HG03159 (cell line): ENCODE measurements at regions not wholly inside any gene's neighbourhood (a gene's known extent, or its start where the extent isn't known, plus 50 kb on each side); places are given as distances from the start of the nearest gene placed in this dataset.

Source experiments
- ATAC-seq: cut with Tn5 transposase; IDR thresholded peaks from one replicate; pipeline ENCODE4 v1.9.1; 2021; ENCODE audit warnings: mild to moderate bottlenecking, moderate library complexity; ENCODE audit not compliant: unreplicated experiment

DNA sequence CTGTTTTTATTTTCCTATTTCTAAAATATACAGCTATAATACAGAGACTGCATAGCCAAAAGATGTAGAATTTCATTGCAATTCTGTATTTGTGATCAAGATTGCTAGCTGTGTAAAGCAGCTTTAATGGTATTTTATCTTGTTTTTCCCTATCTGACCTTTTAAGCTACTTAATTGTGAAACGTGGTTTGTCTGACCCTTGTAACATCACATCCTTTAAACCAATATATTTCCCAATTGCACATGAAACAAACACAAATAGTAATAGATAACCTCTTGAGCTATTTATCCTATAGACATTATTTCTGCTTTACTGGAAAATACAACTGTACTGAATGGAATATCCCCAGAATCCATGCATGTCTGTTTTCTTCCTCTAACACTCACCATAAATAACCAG, 112.2 kb upstream of the PLPPR4 start:
- no peak for ATAC-seq

DNA sequence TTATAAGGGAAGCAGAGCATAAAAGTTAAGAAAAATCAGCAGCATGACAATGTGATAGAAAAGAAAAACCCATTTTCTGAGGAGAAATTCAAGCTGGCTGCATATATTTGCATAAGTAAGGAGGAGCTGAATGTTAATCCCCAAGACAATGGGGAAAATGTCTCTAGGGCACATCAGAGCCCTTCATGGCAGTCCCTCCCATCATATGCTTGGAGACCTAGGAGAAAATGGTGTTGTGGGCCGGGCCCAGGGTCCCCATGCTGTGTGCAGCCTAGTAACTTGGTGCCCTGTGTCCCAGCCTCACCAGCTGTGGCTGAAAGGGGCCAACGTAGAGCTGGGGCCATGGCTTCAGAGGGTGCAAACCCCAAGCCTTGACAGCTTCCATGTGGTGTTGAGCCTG, 100.6 kb upstream of the PLPPR4 start:
- no peak for ATAC-seq

DNA sequence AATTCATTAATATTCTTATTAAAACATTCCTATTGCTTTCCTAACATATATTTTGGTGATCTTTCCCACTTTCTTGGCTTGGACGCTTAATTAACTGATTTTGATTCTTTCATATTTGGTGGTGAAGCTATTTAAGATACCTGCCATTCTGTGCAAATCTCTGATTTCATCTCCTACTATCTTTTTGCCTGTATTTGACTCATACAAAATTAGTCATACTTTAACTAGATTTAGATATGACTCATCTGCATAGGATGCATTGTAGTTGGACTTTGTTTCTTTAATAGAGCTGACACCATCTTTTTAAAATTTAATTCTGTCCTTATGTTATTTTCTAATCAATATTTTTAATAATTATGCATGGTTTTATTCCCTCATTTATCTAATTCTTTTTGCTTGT, 93.8 kb upstream of the PLPPR4 start:
- no peak for ATAC-seq

DNA sequence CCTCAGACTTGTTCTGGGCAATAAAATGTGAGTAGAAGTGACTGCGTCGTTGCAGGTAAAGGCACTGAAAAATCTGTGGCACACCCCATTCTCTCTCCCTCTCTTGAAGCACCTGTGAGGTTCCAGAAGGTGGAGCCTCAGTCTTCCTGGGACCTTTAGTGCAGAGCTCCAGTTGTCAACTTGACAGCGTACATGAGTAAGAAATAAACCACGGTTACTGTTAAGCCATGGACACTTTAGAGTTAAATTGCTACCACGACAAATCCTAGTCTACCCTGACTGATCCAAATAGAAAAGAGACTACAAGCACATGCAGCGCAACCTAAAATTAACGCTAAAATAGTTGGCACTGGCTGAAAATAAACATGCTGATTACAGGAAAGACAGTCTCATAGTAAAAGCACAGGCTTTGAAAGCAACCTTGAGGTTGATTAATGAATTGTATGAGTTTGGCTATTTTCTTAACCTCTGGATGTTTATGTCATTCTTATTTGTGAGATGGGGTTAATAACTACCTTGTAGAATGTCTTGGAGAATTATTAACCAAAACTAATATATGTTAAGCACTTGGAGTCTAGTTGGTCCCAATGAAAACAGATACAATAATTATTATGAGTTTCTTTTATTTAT, 93.0 kb upstream of the PLPPR4 start:
- ATAC-seq, result no peak

DNA sequence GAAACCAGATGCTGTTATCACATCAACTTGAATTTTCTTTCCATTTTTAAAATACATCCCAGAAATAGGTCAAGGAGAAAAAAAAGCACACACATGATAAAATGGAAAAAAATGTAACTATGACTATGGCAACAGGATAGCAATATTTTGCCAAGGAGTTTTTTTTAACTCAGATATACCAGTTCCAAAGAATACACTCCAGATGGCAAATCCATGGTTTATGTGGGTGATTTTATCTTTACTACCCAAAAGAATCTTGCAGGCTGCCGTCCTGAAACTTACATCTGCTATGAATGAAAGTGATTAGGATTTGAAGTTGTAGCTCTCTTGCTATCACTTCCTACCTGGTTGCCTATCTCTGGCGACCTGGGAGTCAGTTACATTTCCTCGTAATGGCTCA, 91.0 kb upstream of the PLPPR4 start:
- ATAC-seq, result no peak

DNA sequence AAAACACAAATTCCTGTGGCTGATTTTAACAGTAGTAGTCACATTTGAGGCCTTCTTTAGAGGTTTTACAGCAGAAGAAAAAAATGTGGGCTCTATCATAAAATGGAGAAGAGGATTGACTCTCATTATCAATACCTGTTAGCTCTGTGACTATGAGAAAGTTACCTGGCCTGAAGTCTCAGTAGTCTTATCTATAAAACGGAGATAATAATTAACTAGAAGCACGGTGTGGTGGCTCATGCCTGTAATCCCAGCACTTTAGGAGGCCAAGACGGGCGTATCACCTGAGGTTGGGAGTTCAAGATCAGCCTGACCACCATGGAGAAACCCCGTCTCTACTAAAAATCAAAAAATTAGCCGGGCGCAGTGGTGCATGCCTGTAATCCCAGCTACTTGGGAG, 90.4 kb upstream of the PLPPR4 start:
- ATAC-seq, result no peak

DNA sequence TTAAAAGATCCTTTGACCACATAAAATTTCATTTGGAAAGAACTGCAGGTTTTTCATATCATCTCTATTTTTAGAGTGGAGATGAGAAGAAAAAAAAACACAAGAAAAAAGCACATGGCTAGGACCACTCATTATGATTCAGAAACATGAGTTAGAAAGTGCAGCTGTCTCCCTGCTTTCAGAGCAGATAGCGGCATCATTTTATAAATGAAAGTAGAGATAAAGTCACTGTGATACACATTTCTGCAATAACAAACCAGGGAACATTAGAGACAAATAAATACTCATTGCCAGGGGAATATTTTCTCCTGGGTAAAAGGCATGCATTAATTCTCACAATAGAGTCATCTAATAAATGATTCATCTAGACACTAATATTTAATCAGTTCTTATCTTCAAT, 87.5 kb upstream of the PLPPR4 start:
- no peak for ATAC-seq

DNA sequence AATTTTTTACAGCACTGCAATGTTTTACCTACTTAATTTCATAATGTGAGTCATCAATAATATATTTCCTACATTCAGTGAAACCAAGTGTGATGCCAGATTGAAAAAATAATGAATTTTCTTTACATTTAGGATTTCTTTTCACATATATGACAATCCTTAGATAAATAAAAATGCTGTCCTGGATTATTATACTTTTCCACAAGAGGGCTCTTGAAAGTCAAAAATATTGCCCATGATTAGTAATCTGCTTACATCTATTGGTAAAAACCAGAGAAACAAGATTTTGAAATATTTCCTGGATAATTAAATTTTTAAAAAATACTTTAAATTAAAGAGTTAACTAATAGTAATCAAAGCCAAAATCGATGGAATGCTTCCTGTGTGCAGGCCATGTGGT, 86.8 kb upstream of the PLPPR4 start:
- no peak for ATAC-seq

DNA sequence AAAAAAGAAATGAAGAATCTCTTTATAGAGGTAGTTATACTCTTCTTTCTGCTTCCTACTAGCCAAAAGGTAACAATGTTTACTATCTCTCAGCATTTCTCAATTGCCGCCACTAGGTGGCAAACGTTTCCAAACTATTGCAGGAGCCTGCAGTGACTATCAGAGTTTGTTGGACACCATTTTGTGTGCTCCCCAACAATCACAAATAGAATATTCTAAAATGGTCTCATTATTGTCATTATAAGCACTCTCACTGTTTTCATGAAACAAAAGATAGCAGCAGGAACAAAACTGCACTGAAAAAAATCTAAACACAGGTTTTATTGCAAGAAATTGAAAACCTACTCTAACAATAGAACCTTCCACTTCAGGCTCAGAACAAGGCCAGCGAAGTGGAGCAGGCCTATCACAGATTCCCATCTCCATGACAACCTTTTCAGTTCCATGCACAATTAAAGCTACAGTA, 83.9 kb upstream of the PLPPR4 start:
- peak; percentile 97 for ATAC-seq

DNA sequence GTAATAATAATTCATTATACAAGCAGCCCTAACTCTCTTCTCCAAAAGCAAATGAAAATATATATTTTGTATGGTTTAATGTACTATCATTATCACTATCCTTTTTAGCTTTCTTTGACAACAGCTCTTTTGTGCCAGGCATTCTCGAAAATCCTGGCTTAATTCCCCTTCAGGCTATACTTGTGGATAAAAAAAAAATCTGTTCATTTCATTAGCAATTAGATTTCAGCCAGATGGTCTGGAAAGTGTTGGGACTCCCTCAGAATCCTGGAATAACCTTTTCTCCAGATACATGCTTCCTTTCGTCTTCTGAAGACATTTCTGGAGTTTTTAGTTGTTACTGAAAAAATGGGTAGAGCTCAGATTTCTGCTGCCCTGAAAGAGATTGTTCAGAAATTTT, 83.4 kb upstream of the PLPPR4 start:
- ATAC-seq, result no peak

DNA sequence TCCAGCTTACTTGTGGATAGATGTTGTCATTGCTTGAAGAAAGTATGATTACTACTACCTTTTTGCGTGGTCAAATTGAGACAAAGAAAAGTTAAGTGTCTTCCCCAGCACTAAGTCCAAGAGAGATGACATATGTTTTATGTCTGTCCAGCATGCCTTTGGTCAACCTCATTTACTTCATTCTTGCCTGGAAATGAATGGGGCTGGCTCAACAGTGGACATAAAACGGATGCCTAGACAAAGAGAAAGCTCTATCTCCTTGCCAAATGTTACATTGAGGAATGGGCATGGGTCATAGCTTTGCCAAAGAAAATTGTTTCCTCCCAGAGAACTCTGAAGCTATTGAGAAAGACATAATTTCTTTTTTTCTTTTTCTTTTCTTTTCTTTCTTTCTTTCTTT, 82.4 kb upstream of the PLPPR4 start:
- no peak for ATAC-seq

DNA sequence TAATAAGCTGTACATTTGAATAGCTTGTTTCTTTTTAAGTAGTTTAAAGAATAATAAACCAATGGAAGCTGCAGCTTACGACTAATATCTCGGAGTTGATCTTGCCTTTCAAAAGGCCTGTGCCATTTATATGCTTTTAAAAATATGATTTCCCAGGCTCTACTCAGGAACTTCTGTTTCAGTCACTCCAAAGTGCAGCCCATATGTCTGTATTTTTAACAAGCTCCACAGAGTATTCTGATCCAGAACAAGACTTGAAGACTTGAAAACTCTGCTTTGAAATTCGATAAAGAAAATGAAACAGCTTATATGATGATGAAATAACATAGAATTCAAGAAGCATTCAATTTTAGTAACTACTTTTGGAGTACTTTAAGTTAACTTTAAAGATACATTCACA, 79.1 kb upstream of the PLPPR4 start:
- no peak for ATAC-seq

DNA sequence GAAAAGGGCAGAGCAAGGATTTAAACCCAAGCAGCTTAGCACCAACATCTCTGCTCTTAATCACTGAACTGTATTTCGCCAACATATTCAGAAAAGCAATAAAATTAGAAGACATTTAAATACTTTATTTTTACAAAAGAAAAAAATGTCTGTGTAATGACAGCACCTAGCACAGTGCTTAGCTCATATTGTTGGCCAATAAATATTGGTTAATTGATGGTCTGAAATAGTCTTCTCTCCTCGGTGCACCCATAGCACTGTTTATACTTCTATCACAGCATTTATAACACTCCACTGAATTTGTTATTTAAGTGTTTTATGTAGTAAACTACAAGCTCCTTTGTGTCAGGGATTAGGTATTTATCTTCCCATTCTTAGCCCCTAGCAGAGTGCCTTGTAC, 70.9 kb upstream of the PLPPR4 start:
- no peak for ATAC-seq

DNA sequence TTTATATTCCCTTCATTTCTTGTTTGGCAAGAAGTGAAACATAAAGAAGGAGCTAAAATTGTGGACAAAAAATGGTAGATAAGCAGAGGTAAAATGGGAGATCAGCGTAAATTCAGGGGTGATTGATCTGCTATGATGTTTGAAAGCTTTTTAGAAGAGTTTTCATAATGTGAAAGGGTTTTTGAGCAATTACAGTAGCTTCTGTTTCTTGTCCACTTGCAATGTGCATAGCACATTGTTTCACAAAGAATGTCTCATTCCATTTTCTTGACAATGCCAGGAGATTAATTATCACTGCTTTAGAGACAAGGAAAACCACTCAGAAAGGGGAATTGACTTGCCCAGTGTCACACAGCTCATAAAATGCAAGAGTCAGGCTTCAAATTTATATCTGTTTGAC, 65.9 kb upstream of the PLPPR4 start:
- no peak for ATAC-seq

DNA sequence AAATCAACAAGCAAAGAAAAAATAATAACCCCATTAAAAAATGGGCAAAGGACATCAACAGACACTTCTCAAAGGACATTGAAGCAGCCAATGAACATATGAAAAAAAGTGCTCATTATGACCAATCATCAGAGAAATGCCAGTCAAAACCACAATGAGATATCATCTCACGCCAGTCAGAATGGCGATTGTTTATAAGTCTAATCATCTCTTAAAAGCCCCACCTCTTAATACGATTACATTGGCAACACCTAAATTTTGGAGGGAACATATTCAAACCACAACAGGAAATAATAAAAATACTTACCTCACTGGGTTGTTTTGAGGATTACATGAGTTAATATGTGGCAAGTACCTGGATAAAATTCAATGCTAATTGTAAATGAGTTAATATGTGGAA, 57.1 kb upstream of the PLPPR4 start:
- no peak for ATAC-seq
